Activated T-helper 17 cell treated with anti-CD3 and anti-CD28 coated beads, Interleukin-2, amount 50 U/mL, for 72 hours (primary cell): ENCODE measurements at regions not wholly inside any gene's neighbourhood (a gene's known extent, or its start where the extent isn't known, plus 50 kb on each side); places are given as distances from the start of the nearest gene placed in this dataset.
A peak's percentile ranks its signal among the peaks of the same experiment; 100 is the strongest.
"Not testable (repeated sequence)": the region's sequence is repeated elsewhere in the genome, so short reads cannot be mapped to it uniquely, and the experiment has no call there.

ENCODE experiments used
- ATAC-seq: fragments of 150-1000 bp; cut with Tn5 transposase; replicated peaks from 2 replicates; pipeline ENCODE4 v1.10.0; 2021; ENCODE audit warnings: mild to moderate bottlenecking, moderate library complexity
- H3K27ac Mint-ChIP-seq: one replicate; pipeline ENCODE4 v1.8.0; 2022; ENCODE audit warnings: mixed read lengths
- H3K27me3 Mint-ChIP-seq: one replicate; pipeline ENCODE4 v1.8.0; 2022; ENCODE audit warnings: mixed read lengths
- H3K36me3 Mint-ChIP-seq: one replicate; pipeline ENCODE4 v1.8.0; 2022; ENCODE audit warnings: low read depth, mild to moderate bottlenecking, mixed read lengths
- H3K4me1 Mint-ChIP-seq: one replicate; pipeline ENCODE4 v1.8.0; 2022; ENCODE audit warnings: mixed read lengths
- H3K4me3 Mint-ChIP-seq: one replicate; pipeline ENCODE4 v1.8.0; 2022; ENCODE audit warnings: mild to moderate bottlenecking, mixed read lengths
- H3K9me3 Mint-ChIP-seq: one replicate; pipeline ENCODE4 v1.8.0; 2022; ENCODE audit warnings: mixed read lengths

DNA sequence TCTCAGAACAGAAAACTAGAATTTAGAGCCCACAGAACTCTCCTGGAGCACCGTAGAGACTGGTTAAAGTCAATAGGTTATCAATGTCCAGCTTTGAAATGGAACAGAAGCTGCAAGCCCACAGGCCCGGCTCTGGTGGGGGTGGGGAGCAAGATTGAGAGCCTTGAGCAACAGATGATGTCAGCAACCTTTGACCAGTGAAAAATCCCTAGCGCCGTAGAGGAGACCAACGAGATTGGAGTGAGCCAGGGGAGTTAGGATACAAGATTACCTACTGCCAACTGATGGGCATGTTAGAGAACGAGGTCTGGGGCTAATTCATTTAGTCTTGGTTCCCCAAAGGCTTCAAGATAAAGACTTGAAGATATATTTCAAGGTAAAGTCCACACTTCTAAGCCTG, 345.5 kb upstream of the LMCD1 start:
- Mint-ChIP-seq H3K9me3 (no peaks in the 10 kb centered on the region), H3K27ac (no peak overlapping the region), H3K4me1 (no peaks in the 10 kb centered on the region), H3K4me3 (no peak overlapping the region), H3K27me3 (peaks cover 6% of the 10 kb centered on the region), H3K36me3 (no peaks in the 10 kb centered on the region)
- ATAC-seq: no peak

DNA sequence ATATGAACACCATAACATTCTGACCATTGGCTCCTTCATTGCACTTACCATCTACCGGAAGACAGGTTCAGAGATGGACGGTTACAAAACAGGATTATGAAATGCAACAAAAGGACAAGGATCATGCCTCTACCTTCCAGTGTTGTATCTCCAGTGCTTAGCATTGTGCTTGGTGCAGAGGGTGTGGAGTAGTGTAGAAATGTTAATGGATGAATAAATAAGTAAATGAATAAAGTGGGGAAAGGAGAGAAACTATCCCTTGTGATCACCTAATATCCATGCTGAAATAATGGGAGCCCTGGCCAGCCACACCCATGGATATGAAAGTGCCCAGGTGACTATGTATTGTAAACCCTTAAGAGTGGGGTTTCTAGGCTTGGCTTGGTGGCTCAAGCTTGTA, 344.8 kb upstream of the LMCD1 start:
- no peak overlapping the region for H3K27ac Mint-ChIP-seq
- no peak for ATAC-seq
- H3K27me3 Mint-ChIP-seq: peaks cover 6% of the 10 kb centered on the region
- no peaks in the 10 kb centered on the region for H3K4me1 Mint-ChIP-seq
- H3K9me3 Mint-ChIP-seq: no peaks in the 10 kb centered on the region
- no peak overlapping the region for H3K4me3 Mint-ChIP-seq
- H3K36me3 Mint-ChIP-seq: no peaks in the 10 kb centered on the region

DNA sequence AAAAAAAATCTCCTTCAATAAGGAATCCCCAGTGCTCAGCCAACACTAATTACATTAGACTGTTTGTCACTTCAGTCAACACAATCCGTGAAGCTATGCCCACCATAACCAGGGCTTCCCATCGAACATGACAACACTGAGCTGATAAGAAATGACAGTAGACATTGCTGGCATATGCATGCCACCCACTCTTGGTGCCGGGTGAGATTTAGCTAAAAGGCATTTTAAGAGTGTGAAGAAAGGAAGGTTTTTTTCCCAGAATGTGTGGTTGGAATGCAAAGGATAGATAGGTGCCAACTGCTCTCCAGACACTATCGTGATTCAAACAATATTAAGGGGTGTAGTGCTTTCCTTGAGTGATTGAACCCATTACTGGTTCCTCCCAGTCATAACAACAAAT, 344.0 kb upstream of the LMCD1 start:
- Mint-ChIP-seq H3K4me1 (no peaks in the 10 kb centered on the region), H3K9me3 (no peaks in the 10 kb centered on the region), H3K4me3 (no peak overlapping the region), H3K27ac (no peak overlapping the region), H3K27me3 (peaks cover 6% of the 10 kb centered on the region), H3K36me3 (no peaks in the 10 kb centered on the region)
- no peak for ATAC-seq

DNA sequence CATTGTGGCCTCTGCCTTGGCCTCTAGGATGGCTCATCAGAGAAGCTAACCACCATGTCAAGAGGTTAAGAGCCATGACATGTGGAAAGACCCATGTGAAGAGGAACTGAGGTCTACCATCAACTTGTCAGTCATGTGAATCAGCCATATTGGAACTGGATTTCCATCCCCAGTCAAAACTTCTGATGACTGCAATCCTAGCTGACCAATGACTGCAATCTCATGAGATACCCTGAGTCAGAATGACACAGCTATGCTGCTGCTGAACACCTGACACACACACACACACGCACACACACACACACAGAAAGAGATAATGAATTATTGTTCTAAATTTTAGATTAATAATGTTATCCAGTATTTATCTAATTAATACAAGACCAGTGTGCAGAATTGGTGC, 337.5 kb upstream of the LMCD1 start:
- Mint-ChIP-seq H3K9me3 (no peaks in the 10 kb centered on the region), H3K4me3 (no peak overlapping the region), H3K27ac (no peak overlapping the region), H3K36me3 (no peaks in the 10 kb centered on the region), H3K4me1 (no peaks in the 10 kb centered on the region), H3K27me3 (no peaks in the 10 kb centered on the region)
- peak; percentile 43 for ATAC-seq

DNA sequence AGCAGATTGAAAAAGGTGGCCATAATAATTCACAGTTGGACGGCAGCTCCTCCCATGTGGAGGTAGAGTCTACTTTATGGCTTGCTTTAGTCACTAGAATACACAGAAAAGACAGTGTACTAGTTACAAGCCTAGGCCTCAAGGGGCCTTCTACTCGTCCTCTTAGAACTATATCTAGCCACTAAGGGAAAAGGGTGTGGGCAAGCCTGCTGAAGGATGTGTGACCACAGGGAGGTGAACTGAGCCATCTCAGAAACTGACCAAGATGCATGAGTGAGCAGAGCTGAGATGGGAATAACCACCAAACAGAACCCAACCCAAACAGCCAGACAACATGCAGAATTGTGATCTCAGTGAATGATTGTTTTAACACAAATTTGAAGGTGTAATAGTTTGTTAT, 335.6 kb upstream of the LMCD1 start:
- Mint-ChIP-seq H3K4me1 (no peaks in the 10 kb centered on the region), H3K9me3 (no peaks in the 10 kb centered on the region)
- no peak for ATAC-seq

DNA sequence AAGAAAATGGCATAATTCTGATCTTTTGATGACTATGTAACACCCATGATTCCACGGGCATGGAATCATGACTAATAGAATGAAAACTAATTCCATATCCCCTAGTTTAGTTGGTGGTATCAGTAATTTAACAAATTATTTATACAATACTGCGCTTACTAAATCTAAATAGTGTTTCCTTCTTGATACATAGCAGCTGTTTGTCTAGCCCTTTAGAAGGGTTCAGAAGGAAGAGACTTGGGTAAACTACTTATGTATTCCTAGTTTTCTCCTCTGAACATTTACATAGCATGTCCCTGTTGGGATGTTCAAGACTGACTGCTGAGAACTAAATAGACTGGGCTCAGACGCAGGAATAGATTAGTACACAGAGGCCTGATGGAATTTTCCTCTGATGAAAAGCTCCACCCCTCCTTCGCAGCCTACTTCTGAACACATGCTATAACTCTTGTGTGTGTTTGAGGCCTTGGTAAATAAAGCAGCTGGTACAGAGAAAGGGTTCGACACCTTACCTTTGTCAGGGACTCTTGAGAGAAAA, 330.6 kb upstream of the LMCD1 start:
- H3K27me3 Mint-ChIP-seq: peaks cover 3% of the 10 kb centered on the region
- no peaks in the 10 kb centered on the region for H3K9me3 Mint-ChIP-seq
- no peak for ATAC-seq
- H3K27ac Mint-ChIP-seq: no peak overlapping the region
- no peaks in the 10 kb centered on the region for H3K36me3 Mint-ChIP-seq
- no peaks in the 10 kb centered on the region for H3K4me1 Mint-ChIP-seq
- no peak overlapping the region for H3K4me3 Mint-ChIP-seq

More for the DNA sequence above, 335.6 kb upstream of the LMCD1 start:
- Mint-ChIP-seq H3K27me3 (no peaks in the 10 kb centered on the region), H3K27ac (no peak overlapping the region), H3K36me3 (no peaks in the 10 kb centered on the region), H3K4me3 (no peak overlapping the region)

DNA sequence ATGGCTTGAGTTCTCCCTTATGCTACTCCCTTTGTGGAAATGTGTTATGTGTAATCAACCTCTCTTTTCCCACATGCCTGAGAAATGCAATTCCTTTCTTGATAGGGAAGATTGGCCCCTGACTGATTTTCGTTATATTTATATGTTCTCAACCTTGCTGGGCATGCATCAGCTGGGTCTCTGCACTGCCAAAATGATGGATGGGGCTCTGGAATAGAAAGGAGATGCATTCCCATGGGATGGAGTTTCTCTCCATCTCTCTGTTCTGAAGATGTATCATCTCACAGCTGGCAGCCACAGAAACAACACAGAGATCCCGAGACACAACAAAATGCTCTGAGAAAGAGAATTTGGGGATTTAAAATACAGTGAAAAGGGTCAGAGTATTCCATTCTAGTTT, 327.7 kb upstream of the LMCD1 start:
- no peak for ATAC-seq
- H3K27me3 Mint-ChIP-seq: peaks cover 8% of the 10 kb centered on the region

DNA sequence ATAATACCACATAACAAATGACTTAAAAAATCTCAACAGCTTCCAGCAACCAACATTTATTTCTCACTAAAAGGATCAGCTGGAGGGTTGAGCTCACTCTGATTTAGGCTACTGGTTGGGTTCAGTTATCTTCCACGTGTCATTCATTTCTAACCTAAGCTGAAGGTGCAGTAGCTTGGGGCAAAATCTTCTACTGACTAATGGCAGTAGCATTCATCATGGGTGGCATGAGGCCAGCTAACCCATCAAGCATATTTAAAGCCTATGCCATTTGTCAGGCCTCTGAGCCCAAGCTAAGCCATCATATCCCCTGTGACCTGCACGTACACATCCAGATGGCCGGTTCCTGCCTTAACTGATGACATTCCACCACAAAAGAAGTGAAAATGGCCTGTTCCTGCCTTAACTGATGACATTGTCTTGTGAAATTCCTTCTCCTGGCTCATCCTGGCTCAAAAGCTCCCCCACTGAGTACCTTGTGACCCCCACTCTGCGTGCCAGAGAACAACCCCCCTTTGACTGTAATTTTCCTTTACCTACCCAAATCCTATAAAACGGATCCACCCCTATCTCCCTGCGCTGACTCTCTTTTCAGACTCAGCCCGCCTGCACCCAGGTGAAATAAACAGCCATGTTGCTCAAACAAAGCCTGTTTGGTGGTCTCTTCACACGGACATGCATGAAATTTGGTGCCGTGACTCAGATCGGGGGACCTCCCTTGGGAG, 324.7 kb upstream of the LMCD1 start:
- not testable (repeated sequence) for ATAC-seq, H3K27ac Mint-ChIP-seq, H3K9me3 Mint-ChIP-seq, H3K27me3 Mint-ChIP-seq, H3K36me3 Mint-ChIP-seq, H3K4me3 Mint-ChIP-seq, H3K4me1 Mint-ChIP-seq

More for the DNA sequence above, 327.7 kb upstream of the LMCD1 start:
- Mint-ChIP-seq H3K27ac (no peak overlapping the region), H3K36me3 (no peaks in the 10 kb centered on the region), H3K4me3 (no peak overlapping the region), H3K9me3 (no peaks in the 10 kb centered on the region), H3K4me1 (no peaks in the 10 kb centered on the region)

DNA sequence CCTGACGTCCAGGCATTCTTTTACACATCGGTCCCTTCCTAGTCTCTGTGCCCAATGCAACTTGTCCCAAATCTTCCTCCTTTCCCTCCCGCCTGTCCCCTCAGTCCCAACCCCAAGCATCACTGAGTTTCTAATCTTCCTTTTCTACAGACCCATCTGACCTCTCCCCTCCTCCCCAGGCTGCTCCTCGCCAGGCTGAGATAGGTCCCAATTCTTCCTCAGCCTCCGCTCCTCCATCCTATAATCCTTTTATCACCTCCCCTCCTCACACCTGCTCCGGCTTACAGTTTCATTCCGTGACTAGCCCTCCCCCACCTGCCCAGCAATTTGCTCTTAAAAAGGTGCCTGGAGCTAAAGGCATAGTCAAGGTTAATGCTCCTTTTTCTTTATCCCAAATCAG, 323.1 kb upstream of the LMCD1 start:
- not testable (repeated sequence) for H3K9me3 Mint-ChIP-seq, H3K36me3 Mint-ChIP-seq, H3K4me3 Mint-ChIP-seq, H3K27me3 Mint-ChIP-seq, ATAC-seq, H3K27ac Mint-ChIP-seq, H3K4me1 Mint-ChIP-seq

DNA sequence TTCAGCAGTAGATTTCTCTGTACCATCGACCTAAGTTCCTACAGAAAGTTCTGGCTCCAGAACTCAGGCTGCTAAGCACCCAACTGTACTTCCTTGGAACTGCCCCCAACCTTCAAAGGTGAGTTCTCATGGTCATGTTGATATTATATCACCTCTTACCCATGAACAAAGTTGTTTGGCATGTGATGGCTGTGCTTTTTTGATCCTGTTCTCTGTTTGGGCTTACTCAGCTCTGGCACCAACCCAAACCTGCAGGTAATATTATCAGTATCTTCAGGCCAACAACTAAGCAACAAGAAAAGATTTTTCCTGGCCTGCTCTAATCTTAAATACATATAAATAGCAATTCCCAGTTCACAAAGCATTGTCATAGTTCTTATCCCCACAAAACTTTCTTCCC, 318.7 kb upstream of the LMCD1 start:
- no peaks in the 10 kb centered on the region for H3K9me3 Mint-ChIP-seq
- H3K4me1 Mint-ChIP-seq: peaks cover 6% of the 10 kb centered on the region
- H3K36me3 Mint-ChIP-seq: no peaks in the 10 kb centered on the region
- H3K27ac Mint-ChIP-seq: no peak overlapping the region
- peaks cover 3% of the 10 kb centered on the region for H3K27me3 Mint-ChIP-seq
- no peak overlapping the region for H3K4me3 Mint-ChIP-seq
- ATAC-seq: no peak

DNA sequence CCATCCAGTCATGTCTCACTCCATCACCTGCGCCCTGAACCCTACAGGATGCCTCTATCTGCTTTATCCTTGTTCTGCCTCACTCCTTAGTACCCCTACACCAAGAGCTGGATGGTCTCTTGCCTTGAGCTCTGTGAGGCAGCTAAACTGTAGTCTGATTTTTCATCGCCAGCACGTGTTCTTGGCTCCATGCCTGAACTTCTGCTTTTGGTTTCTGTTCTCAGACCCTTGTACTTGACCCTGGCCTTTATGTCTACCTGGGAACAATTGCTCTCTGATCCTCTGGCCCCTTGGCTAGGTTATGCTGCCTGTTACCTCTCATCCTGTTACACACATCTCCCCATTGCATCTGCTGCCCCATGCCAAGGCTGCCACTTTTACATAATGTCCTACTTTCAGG, 318.0 kb upstream of the LMCD1 start:
- ATAC-seq: no peak
- no peaks in the 10 kb centered on the region for H3K36me3 Mint-ChIP-seq
- H3K27me3 Mint-ChIP-seq: no peaks in the 10 kb centered on the region
- no peak overlapping the region for H3K27ac Mint-ChIP-seq
- H3K9me3 Mint-ChIP-seq: no peaks in the 10 kb centered on the region
- H3K4me3 Mint-ChIP-seq: no peak overlapping the region
- peaks cover 6% of the 10 kb centered on the region for H3K4me1 Mint-ChIP-seq

DNA sequence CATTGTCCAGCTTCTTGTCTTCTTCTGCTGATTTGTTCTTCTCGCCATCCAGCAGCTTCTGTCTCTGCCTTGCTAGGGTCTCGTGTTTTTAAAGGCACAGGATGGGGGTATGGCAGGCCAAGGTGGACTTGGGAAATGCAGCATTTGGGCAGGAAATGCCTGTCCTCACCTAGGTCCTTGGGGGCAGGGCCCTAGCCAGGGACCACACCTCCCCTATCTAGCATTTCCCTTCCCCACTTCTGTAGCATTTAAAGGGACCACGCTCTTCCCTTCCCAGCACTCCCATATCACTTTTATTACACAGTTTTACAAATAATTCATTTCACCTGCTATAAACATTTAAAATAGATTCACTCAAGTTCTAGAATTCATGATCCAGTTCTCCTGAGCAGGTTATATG, 315.4 kb upstream of the LMCD1 start:
- Mint-ChIP-seq H3K9me3 (peaks cover under 1% of the 10 kb centered on the region), H3K4me3 (no peak overlapping the region), H3K36me3 (no peaks in the 10 kb centered on the region), H3K4me1 (peaks cover 6% of the 10 kb centered on the region), H3K27ac (no peak overlapping the region), H3K27me3 (no peaks in the 10 kb centered on the region)
- ATAC-seq: no peak

DNA sequence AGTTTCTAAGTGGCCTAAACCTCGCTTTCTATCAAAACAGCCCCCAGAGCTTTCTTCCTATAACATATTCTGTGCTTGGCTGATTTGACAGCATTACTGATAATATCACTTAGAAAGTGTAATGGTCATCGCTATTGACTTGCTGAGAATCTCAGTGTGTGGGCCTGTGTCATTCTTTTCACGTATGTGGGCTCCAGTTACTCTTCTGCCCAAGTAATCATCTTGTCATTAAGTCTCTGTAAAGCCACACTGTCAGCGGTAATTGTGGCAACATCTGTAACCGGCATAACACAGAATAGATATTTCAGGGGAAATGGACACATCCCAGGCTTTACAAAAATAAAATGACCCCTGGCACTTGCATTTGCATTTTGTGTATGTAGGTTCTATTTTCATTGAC, 313.6 kb upstream of the LMCD1 start:
- H3K27me3 Mint-ChIP-seq: no peaks in the 10 kb centered on the region
- peaks cover 5% of the 10 kb centered on the region for H3K9me3 Mint-ChIP-seq
- H3K4me1 Mint-ChIP-seq: peaks cover 6% of the 10 kb centered on the region
- H3K27ac Mint-ChIP-seq: no peak overlapping the region
- ATAC-seq: no peak
- H3K36me3 Mint-ChIP-seq: no peaks in the 10 kb centered on the region
- no peak overlapping the region for H3K4me3 Mint-ChIP-seq

DNA sequence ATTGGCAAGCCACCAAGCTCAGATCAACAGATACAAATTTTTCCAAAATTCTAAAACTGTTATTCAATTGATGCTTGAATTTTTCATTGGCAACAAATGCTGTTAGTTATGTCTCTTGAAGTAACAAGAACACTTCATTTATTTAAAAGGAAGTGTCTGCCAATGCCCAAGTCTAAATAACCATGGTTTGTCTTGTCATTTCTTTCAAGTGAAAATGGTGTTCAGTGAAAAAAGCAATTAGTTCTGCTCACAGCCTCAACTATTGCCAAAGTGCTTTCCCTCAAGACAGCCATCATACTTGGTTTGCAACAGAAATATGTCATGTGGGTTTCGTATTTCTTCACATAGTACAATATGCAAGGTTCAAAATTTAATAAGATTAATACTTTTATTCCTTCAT, 312.6 kb upstream of the LMCD1 start:
- Mint-ChIP-seq H3K4me1 (peaks cover under 1% of the 10 kb centered on the region), H3K9me3 (peaks cover 5% of the 10 kb centered on the region), H3K4me3 (no peak overlapping the region), H3K27ac (no peak overlapping the region), H3K36me3 (no peaks in the 10 kb centered on the region), H3K27me3 (no peaks in the 10 kb centered on the region)
- ATAC-seq: no peak

DNA sequence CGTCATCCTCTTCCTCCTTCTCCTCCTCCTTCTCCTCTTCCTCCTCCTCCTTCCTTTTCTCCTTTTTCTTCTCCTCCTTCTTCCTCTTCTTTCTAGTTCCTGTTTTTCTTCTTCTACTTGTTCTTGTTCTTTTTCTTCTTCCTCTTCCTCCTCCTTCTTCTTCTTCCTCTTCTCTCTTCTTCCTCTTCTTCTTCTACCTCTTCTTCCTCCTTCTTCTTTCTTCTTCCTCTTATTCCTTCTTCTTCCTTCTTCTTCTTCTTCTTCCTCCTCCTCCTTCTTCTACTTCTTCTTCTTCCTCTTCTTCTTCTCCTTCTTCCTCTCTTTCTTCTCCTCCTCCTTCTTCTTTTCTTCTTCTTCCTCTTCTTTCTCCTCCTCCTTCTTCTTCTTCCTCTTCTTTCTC, 310.2 kb upstream of the LMCD1 start:
- no peak for ATAC-seq
- Mint-ChIP-seq H3K4me1 (no peaks in the 10 kb centered on the region), H3K9me3 (peaks cover 5% of the 10 kb centered on the region), H3K27ac (no peak overlapping the region), H3K27me3 (peaks cover 13% of the 10 kb centered on the region), H3K4me3 (no peak overlapping the region), H3K36me3 (no peaks in the 10 kb centered on the region)

DNA sequence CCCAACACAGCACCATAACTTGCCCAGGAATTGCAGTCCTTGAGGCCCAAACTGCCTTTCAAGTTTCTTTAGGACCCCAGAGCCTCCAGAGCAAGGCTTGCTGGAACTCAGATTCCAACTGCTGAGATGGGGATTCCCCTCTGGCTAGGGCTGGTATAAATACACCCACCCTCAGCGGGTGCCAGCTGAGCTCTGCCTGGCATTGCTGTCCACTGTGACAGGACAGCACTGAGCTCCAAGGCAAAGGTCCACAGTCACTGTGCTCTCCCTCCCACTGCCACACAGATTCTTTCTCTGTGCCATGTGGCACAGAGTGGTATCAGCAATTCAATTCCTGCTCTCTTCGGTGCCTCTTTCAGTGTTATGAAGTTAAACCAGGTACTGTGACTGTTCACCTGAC, 304.2 kb upstream of the LMCD1 start:
- H3K27ac Mint-ChIP-seq: no peak overlapping the region
- H3K9me3 Mint-ChIP-seq: no peaks in the 10 kb centered on the region
- H3K4me1 Mint-ChIP-seq: no peaks in the 10 kb centered on the region
- H3K4me3 Mint-ChIP-seq: no peak overlapping the region
- ATAC-seq: no peak
- H3K36me3 Mint-ChIP-seq: no peaks in the 10 kb centered on the region
- H3K27me3 Mint-ChIP-seq: peaks cover 35% of the 10 kb centered on the region
